22Rv1 (cell line): ENCODE measurements at regions not wholly inside any gene's neighbourhood (a gene's known extent, or its start where the extent isn't known, plus 50 kb on each side); places are given as distances from the start of the nearest gene placed in this dataset.

ENCODE experiments used
- ZFX ChIP-seq: fragments of 450-650 bp; IDR thresholded peaks from 2 replicates; pipeline ENCODE4 v1.6.1; 2017; ENCODE audit warnings: antibody characterized with exemption, borderline replicate concordance
- TF ChIP-seq, protein P1 (sequence below): fragments of 450-650 bp; IDR thresholded peaks from 2 replicates; pipeline ENCODE4 v1.5.1; 2017; ENCODE audit warnings: mild to moderate bottlenecking

DNA sequence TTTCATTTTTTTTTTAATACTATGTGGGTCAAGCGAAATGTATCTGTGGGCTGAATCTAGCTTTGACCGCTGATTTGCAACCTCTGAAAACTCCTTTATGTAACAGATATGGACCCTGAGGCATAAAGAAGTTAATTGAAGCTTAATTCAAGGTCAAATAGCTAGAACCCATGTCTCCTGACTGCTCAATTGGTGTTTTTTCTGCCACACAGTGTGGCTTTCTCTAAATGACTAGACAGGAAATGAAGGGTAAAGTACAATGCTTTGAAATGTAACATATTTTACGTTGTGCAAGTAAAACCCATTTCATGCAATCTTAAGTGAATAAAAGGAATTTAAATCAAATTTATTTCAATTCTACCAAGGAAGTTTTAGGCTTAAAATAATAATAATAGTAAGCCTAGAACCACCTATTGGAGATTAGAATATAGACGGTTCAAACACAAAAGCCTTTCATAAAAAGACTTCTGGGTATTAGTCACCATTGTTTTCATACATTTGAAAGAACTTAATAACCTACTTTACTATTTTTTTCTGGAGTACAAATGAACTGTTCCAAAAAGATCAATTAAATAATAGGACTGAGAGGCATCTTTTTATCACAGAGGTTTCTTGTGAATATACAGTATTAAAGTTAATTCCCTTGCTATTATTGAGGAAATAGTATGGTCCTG lies 279.8 kb downstream of the EPHA7 start:
- TF ChIP-seq, protein P1, sequence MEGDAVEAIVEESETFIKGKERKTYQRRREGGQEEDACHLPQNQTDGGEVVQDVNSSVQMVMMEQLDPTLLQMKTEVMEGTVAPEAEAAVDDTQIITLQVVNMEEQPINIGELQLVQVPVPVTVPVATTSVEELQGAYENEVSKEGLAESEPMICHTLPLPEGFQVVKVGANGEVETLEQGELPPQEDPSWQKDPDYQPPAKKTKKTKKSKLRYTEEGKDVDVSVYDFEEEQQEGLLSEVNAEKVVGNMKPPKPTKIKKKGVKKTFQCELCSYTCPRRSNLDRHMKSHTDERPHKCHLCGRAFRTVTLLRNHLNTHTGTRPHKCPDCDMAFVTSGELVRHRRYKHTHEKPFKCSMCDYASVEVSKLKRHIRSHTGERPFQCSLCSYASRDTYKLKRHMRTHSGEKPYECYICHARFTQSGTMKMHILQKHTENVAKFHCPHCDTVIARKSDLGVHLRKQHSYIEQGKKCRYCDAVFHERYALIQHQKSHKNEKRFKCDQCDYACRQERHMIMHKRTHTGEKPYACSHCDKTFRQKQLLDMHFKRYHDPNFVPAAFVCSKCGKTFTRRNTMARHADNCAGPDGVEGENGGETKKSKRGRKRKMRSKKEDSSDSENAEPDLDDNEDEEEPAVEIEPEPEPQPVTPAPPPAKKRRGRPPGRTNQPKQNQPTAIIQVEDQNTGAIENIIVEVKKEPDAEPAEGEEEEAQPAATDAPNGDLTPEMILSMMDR: no peak
- TF ChIP-seq ZFX: no peak
